Gastrocnemius medialis (tissue), 4 donors: ENCODE measurements at regions not wholly inside any gene's neighbourhood (a gene's known extent, or its start where the extent isn't known, plus 50 kb on each side); places are given as distances from the start of the nearest gene placed in this dataset.

Experiments
- POLR2A ChIP-seq, 2 donors: fragments of 450-650 bp; IDR thresholded peaks; one replicate each; pipeline ENCODE4 v1.6.1; 2017; ENCODE audit warnings: antibody characterized with exemption in 2 of 2, mild to moderate bottlenecking in 2 of 2, moderate library complexity in 2 of 2
- TF ChIP-seq, protein P1 (sequence below), 5 experiments: fragments of 450-650 bp in 3 of 5; fragments of 200-600 bp in 2 of 5; sonication (generic) in 2 of 5; IDR thresholded peaks in 4 of 5; conservative IDR thresholded peaks in 1 of 5; 1 replicate in 4 of 5; 2 replicates in 1 of 5; pipeline ENCODE4 v1.5.1; 2016 to 2019; ENCODE audit warnings: antibody characterized with exemption in 5 of 5, mild to moderate bottlenecking in 3 of 5, moderate library complexity in 3 of 5

GRCh38 chr15:45796433-45796832, 161.6 kb downstream of the SQOR start:
- TF ChIP-seq, protein P1, sequence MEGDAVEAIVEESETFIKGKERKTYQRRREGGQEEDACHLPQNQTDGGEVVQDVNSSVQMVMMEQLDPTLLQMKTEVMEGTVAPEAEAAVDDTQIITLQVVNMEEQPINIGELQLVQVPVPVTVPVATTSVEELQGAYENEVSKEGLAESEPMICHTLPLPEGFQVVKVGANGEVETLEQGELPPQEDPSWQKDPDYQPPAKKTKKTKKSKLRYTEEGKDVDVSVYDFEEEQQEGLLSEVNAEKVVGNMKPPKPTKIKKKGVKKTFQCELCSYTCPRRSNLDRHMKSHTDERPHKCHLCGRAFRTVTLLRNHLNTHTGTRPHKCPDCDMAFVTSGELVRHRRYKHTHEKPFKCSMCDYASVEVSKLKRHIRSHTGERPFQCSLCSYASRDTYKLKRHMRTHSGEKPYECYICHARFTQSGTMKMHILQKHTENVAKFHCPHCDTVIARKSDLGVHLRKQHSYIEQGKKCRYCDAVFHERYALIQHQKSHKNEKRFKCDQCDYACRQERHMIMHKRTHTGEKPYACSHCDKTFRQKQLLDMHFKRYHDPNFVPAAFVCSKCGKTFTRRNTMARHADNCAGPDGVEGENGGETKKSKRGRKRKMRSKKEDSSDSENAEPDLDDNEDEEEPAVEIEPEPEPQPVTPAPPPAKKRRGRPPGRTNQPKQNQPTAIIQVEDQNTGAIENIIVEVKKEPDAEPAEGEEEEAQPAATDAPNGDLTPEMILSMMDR (IDR thresholded peaks at IDR 0.05 in 4 of 5, conservative IDR thresholded peaks at IDR 0.05 in 1 of 5), result no peak
- TF ChIP-seq POLR2A (IDR thresholded peaks at IDR 0.05), result no peak
